ENCODE measurements at regions not wholly inside any gene's neighbourhood (a gene's known extent, or its start where the extent isn't known, plus 50 kb on each side); places are given as distances from the start of the nearest gene placed in this dataset.

DNA sequence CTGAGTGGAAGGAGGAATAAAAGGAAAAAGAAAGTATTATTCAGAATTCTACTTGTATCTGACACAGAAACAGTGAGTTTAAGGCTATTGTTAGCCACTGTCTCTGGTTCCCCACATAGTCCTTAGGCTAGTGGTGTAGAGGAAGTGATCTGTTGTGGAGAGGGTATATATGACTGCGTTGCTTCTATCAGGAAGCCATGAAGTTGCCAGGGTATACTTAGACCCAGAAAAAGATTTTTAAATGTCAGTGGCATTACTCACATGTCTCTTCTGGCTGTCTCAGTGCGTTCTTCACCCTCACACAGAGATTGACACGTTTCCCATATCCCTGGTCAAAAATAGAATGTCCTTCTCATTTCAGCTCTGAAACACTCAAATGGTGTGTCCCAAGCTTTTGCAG lies 72.7 kb downstream of the SEM1 start:
- TF ChIP-seq, protein P1, sequence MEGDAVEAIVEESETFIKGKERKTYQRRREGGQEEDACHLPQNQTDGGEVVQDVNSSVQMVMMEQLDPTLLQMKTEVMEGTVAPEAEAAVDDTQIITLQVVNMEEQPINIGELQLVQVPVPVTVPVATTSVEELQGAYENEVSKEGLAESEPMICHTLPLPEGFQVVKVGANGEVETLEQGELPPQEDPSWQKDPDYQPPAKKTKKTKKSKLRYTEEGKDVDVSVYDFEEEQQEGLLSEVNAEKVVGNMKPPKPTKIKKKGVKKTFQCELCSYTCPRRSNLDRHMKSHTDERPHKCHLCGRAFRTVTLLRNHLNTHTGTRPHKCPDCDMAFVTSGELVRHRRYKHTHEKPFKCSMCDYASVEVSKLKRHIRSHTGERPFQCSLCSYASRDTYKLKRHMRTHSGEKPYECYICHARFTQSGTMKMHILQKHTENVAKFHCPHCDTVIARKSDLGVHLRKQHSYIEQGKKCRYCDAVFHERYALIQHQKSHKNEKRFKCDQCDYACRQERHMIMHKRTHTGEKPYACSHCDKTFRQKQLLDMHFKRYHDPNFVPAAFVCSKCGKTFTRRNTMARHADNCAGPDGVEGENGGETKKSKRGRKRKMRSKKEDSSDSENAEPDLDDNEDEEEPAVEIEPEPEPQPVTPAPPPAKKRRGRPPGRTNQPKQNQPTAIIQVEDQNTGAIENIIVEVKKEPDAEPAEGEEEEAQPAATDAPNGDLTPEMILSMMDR (IDR thresholded peaks at IDR 0.05): no peak
- TF ChIP-seq POLR2AphosphoS5 (IDR thresholded peaks at IDR 0.05): no peak
- no peak for TF ChIP-seq POLR2A (IDR thresholded peaks at IDR 0.05)

All from stomach (tissue), 4 donors.